WI38 (cell line): ENCODE measurements at regions not wholly inside any gene's neighbourhood (a gene's known extent, or its start where the extent isn't known, plus 50 kb on each side); places are given as distances from the start of the nearest gene placed in this dataset.

Experiments
- H3K4me3 ChIP-seq: 2 replicates; pipeline ENCODE4 v1.5.1; 2011; ENCODE audit warnings: low read depth, mild to moderate bottlenecking, control low read depth, low read length
- TF ChIP-seq, protein P1 (sequence below): IDR thresholded peaks from 2 replicates; pipeline ENCODE4 v1.5.1; 2012; ENCODE audit warnings: low read depth, mild to moderate bottlenecking, control low read depth, low read length

DNA sequence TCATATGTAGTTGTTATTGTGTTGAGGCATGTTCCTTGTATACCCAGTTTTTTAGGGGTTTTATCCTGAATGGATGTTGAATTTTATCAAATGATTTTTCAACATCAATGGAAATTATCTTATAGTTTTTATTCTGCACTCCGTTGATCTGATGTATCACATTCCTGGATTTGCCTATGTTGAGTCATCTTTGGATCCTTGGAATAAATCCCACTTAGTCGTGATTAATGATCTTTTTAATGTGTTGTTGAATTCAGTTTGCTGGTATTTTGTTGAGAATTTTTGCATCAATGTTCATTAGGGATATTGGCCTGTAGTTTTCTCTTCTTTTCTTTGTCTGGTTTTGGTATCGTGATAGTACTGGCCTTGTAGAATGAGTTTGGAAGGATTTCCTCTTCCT lies 648.6 kb upstream of the GRM3 start:
- TF ChIP-seq, protein P1, sequence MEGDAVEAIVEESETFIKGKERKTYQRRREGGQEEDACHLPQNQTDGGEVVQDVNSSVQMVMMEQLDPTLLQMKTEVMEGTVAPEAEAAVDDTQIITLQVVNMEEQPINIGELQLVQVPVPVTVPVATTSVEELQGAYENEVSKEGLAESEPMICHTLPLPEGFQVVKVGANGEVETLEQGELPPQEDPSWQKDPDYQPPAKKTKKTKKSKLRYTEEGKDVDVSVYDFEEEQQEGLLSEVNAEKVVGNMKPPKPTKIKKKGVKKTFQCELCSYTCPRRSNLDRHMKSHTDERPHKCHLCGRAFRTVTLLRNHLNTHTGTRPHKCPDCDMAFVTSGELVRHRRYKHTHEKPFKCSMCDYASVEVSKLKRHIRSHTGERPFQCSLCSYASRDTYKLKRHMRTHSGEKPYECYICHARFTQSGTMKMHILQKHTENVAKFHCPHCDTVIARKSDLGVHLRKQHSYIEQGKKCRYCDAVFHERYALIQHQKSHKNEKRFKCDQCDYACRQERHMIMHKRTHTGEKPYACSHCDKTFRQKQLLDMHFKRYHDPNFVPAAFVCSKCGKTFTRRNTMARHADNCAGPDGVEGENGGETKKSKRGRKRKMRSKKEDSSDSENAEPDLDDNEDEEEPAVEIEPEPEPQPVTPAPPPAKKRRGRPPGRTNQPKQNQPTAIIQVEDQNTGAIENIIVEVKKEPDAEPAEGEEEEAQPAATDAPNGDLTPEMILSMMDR, result no peak
- H3K4me3 ChIP-seq, result no peak overlapping the region

DNA sequence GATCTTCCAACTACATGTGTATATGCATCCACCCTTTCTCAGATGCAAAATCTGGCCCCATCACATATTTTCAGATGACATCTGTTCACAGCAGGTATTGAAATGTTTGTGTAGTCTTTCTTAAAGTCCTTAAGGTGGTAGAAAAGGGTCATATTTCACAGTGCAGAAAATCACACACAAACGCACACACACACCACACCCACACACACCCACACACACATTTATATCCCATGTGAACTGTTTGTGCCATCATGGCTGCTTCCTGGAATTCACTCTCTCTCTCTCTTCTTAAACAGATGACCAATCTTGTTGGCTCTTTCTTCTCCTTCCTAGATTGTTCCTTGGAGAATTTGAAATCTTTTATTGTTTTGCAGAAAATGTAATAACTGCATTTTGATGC lies 663.0 kb upstream of the GRM3 start:
- TF ChIP-seq, protein P1, result no peak
- H3K4me3 ChIP-seq, result no peak overlapping the region

DNA sequence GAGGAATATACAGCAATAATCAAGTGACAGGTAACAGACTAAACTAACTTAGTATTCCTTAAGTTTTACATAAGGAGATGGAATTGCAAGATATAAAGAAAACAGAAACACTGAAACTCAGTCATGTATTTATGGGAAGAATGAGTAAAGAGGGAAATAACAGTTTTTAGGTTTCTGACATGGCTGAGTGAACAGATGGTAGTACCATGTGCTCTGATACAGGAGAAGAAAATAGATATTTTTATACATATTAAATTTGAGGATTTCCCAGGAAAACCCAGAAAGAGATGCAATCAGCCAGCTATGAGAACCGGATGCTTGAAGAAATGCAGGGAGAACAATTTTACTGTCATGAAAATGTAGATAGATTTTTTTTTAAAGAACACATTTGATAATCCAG lies 669.5 kb upstream of the GRM3 start:
- H3K4me3 ChIP-seq, result no peak overlapping the region
- TF ChIP-seq, protein P1, result no peak

DNA sequence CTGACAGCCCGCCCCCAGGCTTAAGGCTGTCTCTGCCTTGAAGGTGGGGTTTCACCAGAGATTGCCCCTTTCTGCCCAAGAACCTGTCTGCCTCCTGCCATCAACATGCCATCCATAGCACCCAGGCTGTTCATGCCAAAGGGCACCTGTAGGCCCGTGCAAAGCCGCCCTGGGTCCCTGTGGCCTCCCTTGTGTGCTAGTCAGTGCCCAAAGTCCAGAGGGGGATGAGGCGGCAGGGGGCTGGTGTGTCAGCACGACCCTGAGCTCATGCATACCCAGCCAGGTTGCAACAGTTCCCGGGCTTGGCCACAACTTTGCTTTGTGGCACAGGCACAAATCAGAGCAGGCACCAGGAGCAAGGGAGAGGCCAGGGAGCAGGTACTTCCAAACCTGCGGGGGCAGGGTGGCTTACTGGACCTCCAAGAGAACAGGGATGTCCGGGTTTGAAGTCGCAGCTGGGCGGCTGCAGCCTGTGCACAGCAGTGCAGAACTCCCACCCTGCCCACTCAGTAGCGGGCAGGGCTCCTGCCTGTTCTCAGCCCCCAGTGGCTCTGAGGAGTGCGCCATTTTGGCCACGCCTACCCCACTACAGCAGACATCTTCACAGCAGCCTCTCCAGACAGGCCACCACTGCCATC lies 671.1 kb upstream of the GRM3 start:
- H3K4me3 ChIP-seq, result no peak overlapping the region
- TF ChIP-seq, protein P1, result no peak

DNA sequence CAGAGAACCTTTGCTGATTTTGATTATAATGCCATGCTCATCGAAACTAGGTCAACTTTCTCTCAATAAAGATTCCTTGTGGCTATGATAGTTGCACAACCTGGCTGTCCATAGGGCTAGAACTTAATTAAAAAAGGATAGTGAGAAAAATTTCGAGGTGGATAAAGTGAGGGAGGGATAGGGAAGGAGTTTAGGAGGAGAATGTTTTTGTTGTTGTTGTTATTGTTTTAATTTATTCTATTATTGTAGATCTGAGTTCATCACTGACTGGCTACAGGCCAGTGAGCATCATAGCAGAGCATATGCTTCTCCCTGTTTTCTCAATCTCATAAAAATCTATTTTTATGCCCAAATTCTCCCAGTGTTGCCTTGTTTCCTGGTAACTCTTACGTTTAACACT lies 688.7 kb upstream of the GRM3 start:
- TF ChIP-seq, protein P1, result no peak
- H3K4me3 ChIP-seq, result no peak overlapping the region

DNA sequence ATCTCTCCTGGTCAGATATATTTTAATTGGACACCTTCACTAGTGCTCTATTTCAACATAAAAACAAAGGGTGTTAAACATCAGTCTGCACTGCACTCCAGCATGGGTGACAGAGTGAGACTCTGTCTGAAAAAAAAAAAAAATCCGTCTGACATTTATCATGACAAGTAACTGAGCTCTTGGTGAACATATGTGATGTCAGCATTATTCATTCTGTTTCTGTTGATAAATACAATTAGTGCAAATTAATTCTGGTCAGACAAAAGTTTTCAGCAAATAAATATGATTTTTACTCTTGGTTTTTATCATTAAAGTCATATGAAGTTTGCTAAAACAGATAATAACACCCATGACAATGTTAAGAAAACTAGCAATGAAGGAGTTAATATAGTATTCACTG lies 692.8 kb upstream of the GRM3 start:
- no peak overlapping the region for H3K4me3 ChIP-seq
- TF ChIP-seq, protein P1, result no peak

DNA sequence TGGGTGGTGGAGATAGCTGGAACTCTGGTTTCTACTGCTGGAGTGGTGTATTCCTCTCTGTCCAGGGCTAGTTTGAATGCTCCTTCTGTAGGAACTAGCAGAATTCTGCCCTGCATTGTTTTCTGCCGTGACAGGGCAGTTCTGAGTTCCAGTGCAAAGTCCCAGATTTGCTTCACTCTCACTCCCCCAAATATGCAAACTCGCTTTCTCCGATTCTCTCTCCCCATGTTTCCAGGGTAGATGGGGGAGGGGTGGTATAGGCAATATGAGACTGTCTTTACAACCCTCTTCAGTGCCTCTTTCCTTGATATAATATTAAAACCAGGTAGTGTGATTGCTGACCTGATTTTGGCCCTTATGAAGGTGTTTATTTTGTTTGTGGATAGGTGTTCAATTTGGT lies 693.3 kb upstream of the GRM3 start:
- H3K4me3 ChIP-seq, result no peak overlapping the region
- TF ChIP-seq, protein P1, result no peak
